SK-MEL-5 (cell line): ENCODE measurements at regions not wholly inside any gene's neighbourhood (a gene's known extent, or its start where the extent isn't known, plus 50 kb on each side); places are given as distances from the start of the nearest gene placed in this dataset.
A peak's percentile ranks its signal among the peaks of the same experiment; 100 is the strongest.

Experiments
- DNase-seq: peaks from one replicate; pipeline ENCODE4 v3.0.0-alpha.2; 2016; ENCODE audit warnings: low read depth, low spot score
- in situ Hi-C: cut with HindIII; loops from 2 replicates; pipeline ENCODE4 v1.10.0; 2016; ENCODE audit warnings: low sequenced_read_pairs, high pct_unique_total_duplicates, low pct_unique_long_range_greater_than_20kb

DNA sequence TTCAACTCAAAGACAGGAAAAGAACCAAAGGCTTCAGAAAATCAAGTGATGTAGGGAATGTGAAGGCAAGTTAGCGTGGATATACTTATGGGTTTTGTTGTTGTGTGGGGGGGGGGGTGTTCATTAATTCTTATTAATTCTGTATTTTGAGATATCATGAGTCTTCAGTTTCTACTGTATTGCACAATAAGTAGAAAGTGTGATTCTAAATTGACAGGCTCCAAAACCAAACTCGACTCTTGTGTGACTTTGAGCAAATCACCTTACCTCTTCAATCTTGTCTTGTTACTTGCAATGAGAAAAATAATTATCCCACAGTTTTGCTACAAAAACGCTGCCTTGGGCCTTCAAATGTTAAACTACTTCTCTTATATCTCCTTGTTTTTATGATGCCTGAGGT, 453.9 kb upstream of the GOT2 start:
- in situ Hi-C loops, result no loop called here

GRCh38 chr16:59181821-59182420, 447.8 kb upstream of the GOT2 start:
- in situ Hi-C loops, result no loop called here
- DNase-seq, result no peak

More for the DNA sequence above, 453.9 kb upstream of the GOT2 start:
- no peak for DNase-seq

GRCh38 chr16:59180083-59180476, 446.0 kb upstream of the GOT2 start:
- in situ Hi-C loops, result no loop called here
- no peak for DNase-seq

DNA sequence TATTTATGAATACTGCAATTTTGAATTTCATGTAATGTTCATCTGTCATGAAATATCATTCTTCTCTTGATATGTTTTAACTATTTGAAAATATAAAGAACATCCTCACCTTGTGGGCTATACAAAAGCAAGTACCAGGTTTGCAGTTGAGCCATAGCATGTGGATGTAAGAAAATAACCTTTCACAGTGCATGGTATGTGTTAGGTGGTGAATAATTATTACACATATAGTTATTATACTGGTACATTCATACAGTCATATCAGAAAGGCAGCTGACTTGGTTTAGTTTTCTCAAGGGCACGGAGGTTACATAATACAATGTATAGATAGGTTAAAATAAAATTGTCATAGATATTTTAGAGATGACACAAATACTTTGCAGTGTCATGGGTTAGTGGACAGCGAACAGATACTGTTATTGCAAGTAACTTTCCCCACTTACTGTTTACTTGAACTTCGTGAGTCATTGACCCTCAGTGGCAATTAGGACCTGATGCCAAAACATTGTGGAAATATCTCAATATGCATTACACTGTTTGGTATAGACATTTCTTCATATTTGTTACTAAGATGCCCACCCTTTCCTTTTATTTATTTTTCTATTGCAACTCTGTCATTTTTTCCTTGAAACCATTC, 445.4 kb upstream of the GOT2 start:
- in situ Hi-C loops, result no loop called here
- DNase-seq, result no peak

- no peak for DNase-seq
These were observed 439.3 kb upstream of the GOT2 start for GRCh38 chr16:59173408-59173831.

GRCh38 chr16:59170099-59170712, 436.1 kb upstream of the GOT2 start:
- in situ Hi-C loops, result no loop called here
- DNase-seq, result peak; percentile 43

More at GRCh38 chr16:59173408-59173831, 439.3 kb upstream of the GOT2 start:
- in situ Hi-C loops, result no loop called here

- peak; percentile 22 for DNase-seq
- in situ Hi-C loops, result no loop called here
These were observed 435.1 kb upstream of the GOT2 start for GRCh38 chr16:59169168-59169567.

- in situ Hi-C loops, result no loop called here
- DNase-seq, result peak; percentile 14
These were observed 434.5 kb upstream of the GOT2 start for GRCh38 chr16:59168461-59169114.

GRCh38 chr16:59164461-59164860, 430.3 kb upstream of the GOT2 start:
- no peak for DNase-seq
- in situ Hi-C loops, result no loop called here

GRCh38 chr16:59163371-59164055, 429.4 kb upstream of the GOT2 start:
- in situ Hi-C loops, result no loop called here

GRCh38 chr16:59161679-59162078, 427.6 kb upstream of the GOT2 start:
- DNase-seq, result no peak
- in situ Hi-C loops, result no loop called here

More at GRCh38 chr16:59163371-59164055, 429.4 kb upstream of the GOT2 start:
- no peak for DNase-seq

DNA sequence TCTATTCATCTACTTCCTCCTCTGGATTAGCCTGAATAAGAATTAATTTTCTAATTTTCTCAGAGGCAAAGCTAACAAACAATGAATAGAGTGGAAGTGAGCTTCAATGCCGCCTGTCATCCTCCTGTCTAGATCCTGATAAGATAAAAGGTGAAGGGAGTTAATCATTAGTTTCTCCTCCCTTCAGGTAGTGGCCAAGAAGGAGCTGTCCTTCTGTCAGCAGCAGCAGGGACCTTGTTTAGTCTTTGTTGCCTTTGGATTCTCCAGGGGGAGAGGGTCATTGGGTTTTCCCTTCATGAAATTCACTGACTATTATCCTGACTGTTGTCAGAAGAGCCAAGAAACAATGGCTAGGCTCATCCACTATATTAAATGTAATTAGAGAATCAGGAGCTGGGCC, 420.2 kb upstream of the GOT2 start:
- in situ Hi-C loops, result no loop called here
- no peak for DNase-seq

- in situ Hi-C loops, result no loop called here
- no peak for DNase-seq
These were observed 414.6 kb upstream of the GOT2 start for GRCh38 chr16:59148769-59149155.

DNA sequence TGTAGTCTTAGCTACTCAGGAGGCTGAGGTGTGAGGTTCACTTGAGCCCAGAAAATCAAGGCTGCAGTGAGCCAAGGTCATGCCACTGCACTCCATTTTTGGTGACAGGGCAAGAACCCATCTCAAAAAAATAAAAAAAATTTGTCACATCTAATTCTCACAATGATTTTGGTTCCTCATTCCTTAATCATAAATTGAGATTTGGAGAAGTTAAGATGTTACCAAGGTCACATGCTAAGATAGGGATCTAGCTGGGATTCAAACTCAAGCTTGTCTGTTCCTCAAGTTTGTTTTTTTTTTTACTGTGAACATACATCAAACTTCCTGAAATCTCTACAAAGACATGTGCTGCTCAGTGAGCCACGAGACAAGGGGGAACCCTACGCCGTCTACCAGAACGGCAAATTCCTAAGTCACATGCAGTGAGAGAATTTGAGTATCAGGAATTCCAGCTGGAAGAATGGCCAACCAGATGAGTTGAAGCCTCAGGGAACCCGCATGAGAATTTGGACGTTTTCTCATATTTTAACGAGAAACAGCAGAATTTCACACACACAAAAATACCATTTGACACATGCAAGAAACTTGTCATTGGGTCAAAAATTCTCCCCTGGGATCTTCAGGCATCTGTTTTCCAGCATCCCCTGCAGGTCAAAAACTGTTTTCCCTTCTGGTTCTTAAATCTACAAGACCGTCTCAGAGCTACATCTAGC, 414.1 kb upstream of the GOT2 start:
- DNase-seq, result peak; percentile 15
- in situ Hi-C loops, result no loop called here

- in situ Hi-C loops, result no loop called here
- DNase-seq, result no peak
These were observed 412.0 kb upstream of the GOT2 start for GRCh38 chr16:59146140-59146539.

DNA sequence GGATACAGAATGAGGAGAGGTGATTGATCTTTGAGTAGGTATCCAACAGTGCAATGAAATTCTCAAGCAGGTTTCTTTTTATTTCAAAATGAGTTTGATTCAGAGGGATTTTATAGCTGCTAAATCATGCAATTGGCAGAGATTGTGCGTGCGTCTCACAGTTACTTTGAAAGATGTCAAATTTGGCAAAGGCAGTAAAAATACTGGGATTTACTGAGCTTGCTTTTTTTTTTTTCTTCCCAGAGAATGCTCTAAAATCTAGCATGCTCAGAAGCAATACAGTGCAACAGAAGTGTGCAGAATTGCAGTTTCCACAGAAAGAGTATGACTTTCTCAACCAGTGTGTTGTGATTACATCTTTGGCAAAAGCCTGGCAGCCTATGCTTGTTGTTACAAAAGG, 410.7 kb upstream of the GOT2 start:
- DNase-seq, result no peak
- in situ Hi-C loops, result no loop called here

- in situ Hi-C loops, result no loop called here
- no peak for DNase-seq
These were observed 410.2 kb upstream of the GOT2 start for GRCh38 chr16:59144326-59144725.

DNA sequence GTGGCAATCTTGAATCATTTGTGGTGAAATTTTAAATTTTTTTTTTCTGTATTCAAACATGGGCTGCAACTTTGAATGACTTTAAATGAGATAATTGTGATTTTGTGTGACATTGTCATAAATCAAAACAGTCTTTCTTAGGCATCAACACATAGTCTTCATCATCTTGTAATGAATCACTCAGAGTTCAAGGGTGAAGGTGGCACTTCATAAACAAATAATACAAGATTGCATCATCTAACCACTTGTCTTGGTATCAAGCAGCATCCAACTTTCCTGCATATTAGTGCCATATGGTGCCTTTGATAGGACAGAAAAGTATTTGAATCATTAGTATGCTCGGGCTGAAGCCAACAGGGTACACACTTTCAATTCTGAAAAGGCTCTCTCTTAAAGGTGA, 392.4 kb upstream of the GOT2 start:
- in situ Hi-C loops, result no loop called here
- DNase-seq, result no peak
